GM21717 (cell line): ENCODE measurements at regions not wholly inside any gene's neighbourhood (a gene's known extent, or its start where the extent isn't known, plus 50 kb on each side); places are given as distances from the start of the nearest gene placed in this dataset.
"Not testable (repeated sequence)": the region's sequence is repeated elsewhere in the genome, so short reads cannot be mapped to it uniquely, and the experiment has no call there.

Experiments
- ATAC-seq: cut with Tn5 transposase; IDR thresholded peaks from one replicate; pipeline ENCODE4 v1.9.1; 2021; ENCODE audit warnings: mild to moderate bottlenecking, moderate library complexity; ENCODE audit not compliant: unreplicated experiment

DNA sequence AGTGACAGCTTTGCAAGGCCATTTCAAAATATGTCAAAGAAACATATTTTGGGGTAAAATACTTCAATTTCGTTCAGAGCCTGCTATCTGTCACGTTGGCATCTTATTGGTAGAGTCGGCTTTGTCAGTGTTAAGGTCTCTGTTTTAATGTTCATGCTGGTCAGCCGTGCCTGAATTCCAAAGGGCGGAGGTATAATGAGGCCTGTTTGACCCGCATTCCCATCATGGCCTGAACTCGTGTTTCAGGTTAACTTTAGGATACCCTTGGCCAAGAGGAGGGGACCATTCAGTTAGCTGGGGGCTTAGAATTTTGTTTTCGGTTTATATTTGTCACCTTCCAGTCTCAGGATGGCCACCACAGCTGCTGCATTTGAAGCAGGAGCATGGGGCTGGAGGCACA is 236.4 kb downstream of the NFATC2 start:
- ATAC-seq: no peak

DNA sequence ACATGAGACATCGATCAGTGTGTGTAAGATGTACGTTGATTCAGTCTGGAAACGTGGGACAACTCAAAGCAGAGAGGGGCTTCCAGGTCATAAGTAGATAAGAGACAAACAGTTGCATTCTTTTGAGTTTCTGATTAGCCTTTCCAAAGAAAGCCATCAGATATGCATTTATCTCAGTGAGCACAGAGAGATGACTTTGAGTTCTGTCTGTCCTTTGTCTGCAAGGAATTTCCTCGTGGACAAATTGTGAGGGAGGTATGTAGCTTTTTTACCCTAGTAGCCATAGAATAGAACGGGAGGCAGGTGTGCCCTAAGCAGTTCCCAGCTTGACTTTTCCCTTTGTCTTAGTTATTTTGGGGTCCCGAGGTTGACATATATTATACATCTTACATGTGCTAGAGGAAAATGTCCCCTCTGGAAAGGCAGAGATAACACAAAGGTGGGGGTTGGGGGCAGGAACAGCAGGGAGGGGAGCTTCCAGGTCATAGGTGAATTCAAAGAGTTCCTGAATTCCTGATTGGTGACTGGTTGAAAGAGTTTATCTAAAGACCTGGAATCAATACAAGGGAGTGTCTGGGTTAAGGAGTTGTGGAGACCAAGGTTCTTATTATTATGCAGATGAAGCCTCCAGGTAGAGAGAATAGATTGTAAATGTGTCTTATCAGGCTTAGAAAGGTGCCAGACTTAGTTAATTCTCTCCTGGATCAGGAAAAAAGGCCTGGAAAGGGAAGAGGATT is 237.0 kb downstream of the NFATC2 start:
- ATAC-seq: no peak

DNA sequence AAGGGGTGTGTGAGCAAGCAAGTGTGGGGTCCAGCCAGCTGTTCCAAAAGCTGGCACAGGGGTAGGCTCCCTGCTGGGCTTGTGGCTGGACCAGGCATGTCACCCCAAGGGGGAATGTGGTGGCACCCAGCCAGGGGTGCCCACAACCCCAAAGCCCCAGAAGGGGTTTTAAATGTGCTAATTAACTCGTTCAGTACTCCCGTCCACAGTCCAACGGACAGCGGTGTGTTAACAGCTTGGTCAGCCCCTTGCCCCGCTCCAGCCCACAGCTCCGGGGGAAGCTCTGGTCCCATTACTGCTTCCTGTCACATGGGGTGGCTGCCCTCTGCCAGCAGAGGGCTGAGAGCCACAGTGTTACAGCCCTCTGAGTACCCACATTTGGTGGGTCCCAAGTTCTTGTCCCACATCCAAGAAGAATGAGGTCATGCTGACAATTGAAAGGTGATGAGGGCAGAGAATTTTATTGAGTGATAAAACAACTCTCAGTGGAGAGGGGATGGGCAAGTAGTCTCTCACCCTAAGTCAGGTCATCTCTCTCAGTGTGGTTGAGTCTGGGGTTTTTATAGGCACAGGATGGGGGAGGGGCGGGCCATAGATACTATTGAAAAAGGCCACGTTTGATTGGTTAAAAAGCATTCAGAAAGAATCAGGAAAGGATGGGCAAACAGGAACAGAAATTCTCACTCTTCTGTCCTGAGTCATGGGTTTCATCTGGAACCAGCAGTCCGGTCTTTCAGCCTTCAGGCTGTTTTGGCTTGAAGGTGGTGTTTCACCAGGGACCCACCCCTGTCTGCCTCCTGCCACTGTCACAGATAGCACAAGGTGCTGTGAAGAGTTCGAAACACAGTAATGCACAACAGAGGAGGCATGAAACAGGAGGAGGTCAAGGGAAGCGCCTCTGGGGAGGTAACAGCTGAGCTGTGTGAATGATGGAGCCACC is 238.5 kb downstream of the NFATC2 start:
- ATAC-seq: no peak

DNA sequence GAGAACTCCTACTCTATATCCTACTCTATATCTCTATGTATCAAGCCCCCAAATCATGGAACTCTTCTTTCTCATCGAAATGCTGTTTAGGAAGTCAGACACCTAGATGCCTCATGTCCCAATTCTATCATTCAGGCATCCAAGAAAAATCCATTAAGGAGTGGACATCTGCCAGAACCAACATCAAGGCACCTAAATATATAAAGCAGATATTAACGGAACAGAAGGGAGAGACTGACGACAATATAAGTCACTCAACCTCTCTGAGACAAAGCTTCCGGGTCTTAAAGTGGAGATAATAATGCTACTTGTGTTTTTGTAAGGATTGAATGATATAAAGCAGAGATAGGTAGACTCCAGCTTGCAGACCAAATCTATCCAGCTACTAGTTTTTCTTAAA is 241.5 kb downstream of the NFATC2 start:
- no peak for ATAC-seq

DNA sequence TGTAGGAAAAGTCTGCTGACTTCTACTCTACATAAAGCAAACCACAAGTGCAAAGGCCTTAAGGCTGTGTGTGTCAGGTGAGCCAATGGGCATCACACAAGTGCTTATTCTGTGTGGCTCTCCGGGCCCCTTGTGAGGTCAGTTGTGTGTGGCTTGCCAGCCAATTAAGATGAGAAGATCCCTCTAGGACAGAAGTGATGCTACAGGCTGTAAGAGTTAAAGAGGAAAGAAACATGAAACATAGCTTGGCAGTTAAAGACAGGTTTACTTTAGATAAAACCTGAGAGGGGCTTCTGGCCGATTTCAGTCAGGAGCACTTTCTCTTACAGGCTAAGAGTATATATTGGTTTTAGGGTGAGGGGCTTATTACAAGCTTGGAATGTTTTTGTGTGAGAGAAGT is 242.4 kb downstream of the NFATC2 start:
- ATAC-seq: no peak

DNA sequence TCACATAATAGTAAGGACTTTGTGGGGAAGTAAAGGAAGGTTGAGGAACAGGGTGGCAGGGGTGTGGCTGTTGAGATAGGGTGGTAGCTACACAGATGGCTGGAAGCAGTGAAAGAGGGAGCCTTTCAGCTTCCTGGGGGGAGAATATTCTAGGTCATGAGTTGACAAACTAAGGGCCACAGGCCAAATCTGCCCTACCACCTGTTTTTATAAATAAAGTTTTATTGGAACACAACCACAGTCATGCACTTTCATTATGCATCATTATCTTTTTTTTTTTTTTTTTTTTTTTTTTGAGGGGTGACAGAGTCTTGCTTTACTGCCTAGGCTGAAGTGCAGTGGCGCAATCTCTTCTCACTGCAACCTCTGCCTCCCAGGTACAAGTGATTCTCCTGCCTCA is 243.1 kb downstream of the NFATC2 start:
- no peak for ATAC-seq

DNA sequence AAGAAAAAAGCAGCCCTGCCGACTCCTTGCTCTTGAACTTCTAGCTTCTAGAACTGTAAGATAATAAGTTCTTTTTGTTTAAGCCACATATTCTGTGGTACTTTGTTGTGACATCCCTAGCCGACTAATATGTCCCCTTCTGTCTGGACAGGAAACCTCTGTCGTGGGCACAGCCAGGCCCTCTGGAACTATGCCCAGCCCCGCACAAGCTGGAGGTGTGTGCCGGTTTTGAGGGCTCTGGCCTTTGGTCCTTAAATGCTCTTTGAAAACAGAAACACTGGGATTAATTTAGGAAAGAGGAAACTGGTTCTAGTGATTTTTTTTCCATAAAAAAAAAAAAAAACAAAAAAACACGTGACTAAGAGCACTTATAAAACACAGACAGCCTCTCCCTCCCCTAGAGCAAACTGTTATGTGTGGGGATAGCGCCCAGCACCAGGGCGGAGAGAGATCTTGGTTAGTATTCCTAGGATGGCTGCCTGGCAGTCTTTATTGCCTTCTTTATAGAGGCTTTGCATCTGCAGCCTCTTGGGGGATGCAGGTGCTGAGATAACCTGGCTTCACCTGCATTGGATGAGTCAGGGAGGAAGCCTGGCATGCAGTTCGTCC is 244.3 kb downstream of the NFATC2 start:
- no peak for ATAC-seq

DNA sequence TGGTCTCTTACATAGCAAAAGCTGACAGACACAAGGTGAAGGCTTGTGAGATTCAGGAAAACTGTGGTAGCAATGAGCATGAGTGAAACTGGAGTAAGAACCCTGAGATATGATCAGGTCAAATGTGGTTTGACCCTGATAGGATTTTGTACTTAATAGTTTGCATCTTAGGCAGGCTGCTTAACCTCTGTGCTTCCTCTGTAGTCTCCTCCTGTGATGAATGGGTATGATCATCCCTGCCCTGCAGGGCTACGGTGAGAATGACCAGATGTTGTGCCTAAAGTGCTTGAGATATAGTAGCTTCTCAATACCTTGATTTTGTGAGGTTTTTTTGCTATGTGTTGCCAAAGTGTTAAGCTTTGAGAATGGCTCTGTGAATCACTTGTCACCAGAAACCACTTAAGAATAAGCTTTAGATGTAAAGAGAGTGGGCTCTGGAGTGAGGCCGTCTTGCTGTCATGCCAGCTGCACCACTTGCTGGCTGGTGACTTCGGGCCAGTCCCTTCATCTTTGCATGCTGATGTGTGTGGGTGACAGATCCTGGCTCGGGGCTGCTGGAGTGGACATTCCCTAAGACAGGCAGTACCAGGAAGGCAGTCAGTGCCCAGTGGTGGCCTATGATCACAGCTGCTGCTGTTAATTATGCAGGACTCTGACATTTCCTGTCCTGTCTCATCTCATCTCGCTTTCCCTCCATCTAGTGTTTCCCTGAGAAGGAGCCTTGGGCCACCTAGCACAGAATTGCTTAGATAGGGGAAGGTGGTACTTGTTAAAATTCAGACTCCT is 254.7 kb downstream of the NFATC2 start:
- no peak for ATAC-seq

DNA sequence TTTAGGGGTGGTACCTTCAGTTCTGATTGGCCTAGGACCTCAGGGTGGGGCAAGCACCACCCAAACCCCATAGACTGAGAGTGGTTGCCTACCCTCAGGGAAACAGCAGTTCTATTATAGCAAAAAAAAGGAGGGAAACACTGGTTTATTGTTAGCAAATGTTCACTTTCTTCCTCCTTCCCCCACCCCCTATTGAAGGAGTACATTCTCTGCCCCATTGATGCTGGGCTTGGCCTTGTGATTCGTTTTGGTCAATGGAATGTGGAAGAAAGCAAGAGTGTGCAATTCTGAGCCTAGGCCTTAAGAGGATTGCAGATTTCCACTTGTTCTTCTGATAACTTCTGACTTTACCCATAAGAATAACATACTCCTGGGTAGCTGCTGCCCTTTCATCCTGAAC is 255.8 kb downstream of the NFATC2 start:
- no peak for ATAC-seq

DNA sequence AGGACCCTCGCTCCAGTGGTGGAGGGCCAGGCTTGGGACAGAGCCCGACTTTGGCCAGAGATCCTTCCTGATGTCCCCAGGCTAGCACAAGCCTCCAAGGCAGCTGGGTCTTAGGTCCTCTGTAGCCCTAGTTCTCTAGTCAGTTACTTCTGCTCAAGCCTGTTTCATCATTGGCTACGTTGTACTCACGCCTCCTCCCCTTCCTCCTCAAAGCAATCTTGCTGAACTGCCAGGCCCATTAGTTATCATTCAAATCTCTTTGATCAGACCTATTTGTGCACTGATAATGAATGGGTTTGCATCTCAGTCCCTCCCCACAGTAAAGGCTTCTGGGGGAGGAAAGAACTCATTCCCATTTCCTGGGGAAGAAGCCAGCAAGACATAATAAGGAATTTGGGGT is 256.8 kb downstream of the NFATC2 start:
- ATAC-seq: no peak

DNA sequence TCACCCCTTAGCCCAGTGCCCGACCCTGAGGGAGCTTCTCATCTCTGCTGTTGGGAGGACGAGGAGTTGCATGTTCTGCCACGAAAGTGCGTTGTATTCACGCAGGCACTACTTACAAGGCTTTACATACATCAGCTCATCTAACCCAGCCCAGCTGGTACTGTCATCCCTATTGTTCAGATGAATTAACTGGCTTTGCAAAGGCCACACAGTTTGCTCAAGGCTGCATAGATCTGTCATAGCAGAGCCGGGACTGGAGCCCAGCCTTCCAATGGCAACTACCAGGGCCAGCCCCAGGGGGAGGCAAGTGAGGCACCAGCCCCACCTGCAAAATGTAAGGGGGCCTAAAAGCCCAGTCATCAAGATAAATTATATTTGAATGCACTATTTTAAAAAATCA is 257.6 kb downstream of the NFATC2 start:
- ATAC-seq: no peak

DNA sequence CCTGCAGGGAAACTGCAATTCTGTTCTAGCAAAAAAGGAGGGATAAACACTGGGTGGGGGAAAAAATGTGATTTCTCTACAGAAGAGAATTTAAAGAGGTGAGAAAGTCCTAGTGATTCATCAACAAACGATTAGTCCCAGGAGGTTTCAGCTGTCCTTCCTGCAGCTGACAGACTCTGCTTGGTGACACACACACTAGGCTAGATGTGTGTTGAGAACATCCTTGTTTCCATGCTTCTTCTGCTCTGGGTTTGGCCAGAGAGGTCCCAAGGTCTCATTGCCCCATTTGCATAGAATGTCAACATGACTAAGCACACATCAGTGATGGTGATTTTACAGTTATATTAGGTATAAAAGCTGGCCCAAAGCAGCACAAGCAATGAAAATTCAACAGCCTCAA is 258.3 kb downstream of the NFATC2 start:
- no peak for ATAC-seq

DNA sequence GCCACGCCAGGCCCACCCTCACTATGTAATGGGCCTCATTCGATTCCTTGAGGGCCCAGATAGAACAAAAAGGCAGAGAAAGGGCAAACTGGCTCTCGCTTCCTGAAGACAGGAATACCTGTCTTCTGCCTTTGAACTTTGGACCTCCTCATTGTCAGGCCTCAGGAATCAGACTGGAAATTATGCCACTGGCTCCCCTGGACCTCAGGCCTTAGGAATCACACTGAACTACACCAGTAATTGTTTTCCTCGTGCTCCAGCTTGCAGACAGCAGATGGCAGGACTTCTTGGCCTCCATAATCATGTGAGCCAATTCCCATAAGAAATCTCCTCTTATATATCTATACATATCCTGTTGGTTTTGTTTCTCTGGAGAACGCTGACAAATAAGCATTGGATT is 258.6 kb upstream of the KCNG1 start:
- no peak for ATAC-seq

DNA sequence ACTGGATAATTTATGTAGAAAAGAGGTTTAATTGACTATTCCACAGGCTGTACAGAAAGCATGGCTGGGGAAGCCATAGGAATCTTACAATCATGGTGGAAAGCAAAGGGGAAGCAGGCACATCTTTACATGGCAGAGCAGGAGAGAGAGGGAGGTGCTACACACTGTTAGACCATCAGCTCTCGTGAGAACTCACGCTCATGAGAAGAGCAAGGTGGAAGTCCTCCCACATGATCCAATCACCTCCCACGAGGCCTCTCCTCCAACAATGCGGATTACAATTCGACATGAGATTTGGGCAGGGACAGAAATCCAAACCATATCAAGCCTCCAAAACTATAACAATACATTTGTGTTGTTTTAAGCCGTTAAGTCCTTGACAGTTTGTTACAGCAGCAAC is 257.1 kb upstream of the KCNG1 start:
- ATAC-seq: no peak

DNA sequence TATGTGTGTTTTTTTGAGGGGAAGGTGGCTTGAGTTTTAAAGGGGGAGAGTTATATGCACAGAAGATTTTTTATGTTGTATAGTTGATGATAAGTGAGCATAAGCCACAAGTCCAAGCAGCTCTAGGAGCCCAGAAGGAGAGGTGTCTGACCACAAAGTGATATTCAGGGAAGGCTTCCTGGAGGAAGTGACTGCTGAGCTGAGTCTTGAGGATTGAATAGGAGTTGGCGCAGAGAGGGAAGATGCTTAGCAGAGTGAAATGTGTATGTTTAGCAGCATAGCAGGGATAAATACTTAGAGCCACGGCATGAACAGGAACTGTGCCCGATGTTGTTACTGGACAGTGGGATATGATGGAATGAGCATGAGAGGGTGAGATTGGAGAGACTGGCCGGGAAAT is 255.1 kb upstream of the KCNG1 start:
- no peak for ATAC-seq

DNA sequence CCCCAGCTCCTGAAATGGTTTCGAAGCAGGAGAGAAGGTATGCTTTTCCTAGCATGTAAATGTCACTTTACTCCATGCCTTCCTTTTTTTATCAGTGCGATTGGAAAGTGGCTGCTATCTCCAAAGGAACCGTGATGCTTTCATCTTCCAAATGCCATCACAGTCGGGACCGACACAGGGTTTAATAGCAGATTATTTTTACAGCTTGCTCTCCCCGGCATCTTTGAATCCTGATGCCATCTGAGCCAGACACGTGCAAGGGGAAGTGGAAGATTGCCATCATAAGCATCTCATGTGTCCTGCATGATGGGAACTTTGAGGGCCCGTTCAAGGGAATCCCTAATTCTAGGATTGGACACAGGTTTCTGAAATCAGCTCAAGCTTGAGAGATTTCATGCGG is 253.4 kb upstream of the KCNG1 start:
- no peak for ATAC-seq

DNA sequence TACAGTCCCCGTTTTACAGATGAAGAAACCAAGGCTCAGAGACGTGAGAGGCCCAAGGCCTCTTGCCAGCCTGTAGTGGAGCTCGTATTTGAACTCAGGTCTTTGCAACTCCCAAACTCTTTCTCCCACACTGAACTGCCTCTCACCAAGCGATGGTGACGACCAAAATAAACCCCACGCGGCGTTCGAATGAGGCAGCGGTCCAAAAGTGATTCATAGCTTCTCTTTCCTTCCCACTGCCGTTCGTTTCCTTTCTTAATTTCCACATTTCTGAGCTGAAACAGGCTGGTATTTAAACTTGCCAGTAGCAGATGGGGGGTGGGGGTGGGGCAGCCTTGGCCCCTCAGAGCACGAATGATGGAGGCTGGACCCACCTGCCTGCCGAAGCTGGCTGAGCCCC is 252.9 kb upstream of the KCNG1 start:
- ATAC-seq: no peak

DNA sequence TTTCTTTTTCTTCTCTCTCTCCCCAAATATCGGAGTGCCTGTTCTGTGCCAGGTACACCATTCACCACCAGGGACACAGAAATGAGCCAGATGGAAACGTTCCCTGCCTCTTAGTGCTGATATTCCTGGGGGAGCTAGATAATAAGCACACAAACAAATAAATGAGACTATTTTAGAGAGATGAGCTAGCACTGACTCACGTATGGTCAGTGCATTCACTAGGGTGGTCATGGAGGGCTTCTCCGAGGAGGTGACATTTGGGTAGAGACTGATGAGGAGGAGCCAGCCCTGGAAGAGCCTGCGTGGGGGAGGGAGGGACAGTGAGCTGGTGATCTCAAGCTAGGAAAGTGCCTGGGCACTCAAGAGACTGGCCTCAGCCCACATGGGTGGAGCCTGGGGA is 252.3 kb upstream of the KCNG1 start:
- ATAC-seq: no peak

DNA sequence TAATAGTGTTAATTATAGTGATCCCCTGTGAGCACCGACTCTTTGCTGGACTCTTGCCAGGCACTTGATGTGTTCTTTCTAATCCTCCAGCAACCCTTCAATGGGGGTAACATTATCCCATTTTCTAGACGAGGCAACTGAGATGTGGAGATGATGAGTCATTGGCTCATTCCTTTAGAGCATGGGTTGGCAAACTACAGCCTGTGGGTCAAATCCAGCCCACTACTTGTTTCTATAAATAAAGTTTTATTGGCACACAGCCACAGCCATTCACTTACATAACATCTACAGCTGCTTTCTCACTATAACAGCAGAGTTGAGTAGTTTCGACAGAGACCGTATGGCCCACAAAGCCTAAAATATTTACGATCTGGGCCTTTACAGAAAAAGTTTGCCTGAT is 249.5 kb upstream of the KCNG1 start:
- ATAC-seq: no peak

DNA sequence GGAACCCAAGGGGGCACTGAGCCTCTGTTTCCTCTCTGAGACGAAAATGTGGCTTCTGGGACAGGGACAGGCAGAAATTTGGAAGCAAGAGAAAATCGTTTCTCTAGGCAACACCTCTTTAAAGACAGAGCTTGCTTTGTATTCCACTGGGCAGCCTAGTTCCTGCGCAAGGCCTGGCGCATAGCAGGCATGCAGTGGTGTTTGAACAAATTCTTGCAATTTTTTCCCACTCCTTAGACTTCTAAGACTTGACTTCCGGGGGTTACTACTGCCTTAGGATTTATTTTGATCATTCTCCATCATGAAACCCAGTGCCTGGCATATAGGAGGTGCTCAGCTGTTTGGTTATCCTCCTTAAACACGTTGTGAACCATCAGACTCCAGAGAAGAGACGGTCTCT is 249.0 kb upstream of the KCNG1 start:
- no peak for ATAC-seq

DNA sequence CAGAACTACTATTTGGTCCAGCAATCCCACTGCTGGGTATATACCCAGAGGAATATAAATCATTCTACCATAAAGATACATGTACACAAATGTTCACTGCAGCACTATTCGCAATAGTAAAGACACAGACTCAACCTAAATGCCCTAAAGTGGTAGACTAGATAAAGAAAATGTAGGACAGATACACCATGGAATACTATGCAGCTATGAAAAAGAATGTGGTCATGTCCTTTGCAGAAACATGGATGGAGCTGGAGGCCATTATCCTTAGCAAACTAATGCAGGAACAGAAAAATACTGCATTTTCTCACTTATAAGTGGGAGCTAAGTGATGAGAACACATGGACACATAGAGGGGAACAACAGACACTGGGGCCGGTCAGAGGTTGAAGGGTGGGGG is 248.4 kb upstream of the KCNG1 start:
- not testable (repeated sequence) for ATAC-seq
